ENCODE measurements at regions not wholly inside any gene's neighbourhood (a gene's known extent, or its start where the extent isn't known, plus 50 kb on each side); places are given as distances from the start of the nearest gene placed in this dataset.

DNA sequence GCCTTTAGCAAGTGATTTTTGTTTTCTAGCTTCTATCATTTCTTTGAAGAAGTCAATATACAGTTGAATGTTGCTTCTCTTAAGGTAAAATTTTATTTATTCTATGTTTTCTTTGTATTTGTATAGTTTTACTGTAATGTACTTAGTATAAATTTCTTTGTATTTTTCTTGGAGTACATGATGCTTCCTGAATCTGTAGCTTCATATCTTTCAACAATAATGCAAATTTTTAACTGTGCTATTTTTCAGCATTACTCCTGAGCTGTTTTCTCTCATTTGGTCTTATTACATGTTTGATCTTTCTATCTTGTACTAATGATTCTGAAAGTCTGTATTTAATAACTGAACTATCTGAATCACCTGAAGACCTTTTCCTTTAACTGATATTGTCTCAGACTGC lies 253.9 kb upstream of the NXPH2 start:
- Mint-ChIP-seq H3K4me3 (no peak overlapping the region), H3K9me3 (ENCODE audit: insufficient read depth) (no peaks in the 10 kb centered on the region), H3K27me3 (no peaks in the 10 kb centered on the region), H3K4me1 (no peaks in the 10 kb centered on the region), H3K27ac (no peak overlapping the region)
- no peak overlapping the region for H3K27ac ChIP-seq (ENCODE audit: low read length in 2 of 2)
- H3K36me3 ChIP-seq (replicated peaks in 1 of 2; ENCODE audit: control extremely low read depth in 1 of 2, control insufficient read depth in 1 of 2, extremely low read depth in 1 of 2, insufficient read depth in 2 of 2, low read length in 1 of 2) = no peaks in the 10 kb centered on the region
- no peaks in the 10 kb centered on the region for H3K4me1 ChIP-seq (ENCODE audit: control insufficient read depth in 2 of 2, insufficient read depth in 2 of 2, low read length in 2 of 2)
- H3K9me3 ChIP-seq (ENCODE audit: control extremely low read depth in 1 of 3, control insufficient read depth in 2 of 3, insufficient read depth in 1 of 3, low read length in 2 of 3) = peaks cover 0 to 8% (median 0%) of the 10 kb centered on the region in 3 donors
- TF ChIP-seq CTCF (IDR thresholded peaks at IDR 0.05) (no peak), EZH2 (IDR thresholded peaks at IDR 0.05; ENCODE audit: borderline replicate concordance, insufficient read depth, low read depth, low read length, poor library complexity, severe bottlenecking) (no peak)
- no peak for ATAC-seq (ENCODE audit: low read depth)
- H4K20me1 ChIP-seq (ENCODE audit: control insufficient read depth, insufficient read depth, low read length, poor library complexity, severe bottlenecking) = no peaks in the 10 kb centered on the region
- no peak overlapping the region for H3K9ac ChIP-seq (ENCODE audit: low read length)
- H2AFZ ChIP-seq (ENCODE audit: insufficient read depth, low read depth, low read length, poor library complexity, severe bottlenecking) = no peak overlapping the region
- no peak for DNase-seq
- intact Hi-C loops (cut with micrococcal nuclease) = no loop called here
- H3K27me3 ChIP-seq (replicated peaks in 1 of 4; ENCODE audit: control extremely low read depth in 1 of 4, control insufficient read depth in 3 of 4, insufficient read depth in 4 of 4, low read length in 3 of 4) = no peaks in the 10 kb centered on the region
- H3K4me2 ChIP-seq (replicated peaks; ENCODE audit: low read depth, low read length, poor library complexity, severe bottlenecking) = no peak overlapping the region
- no peak overlapping the region for H3K4me3 ChIP-seq (ENCODE audit: control extremely low read depth in 1 of 5, extremely low read depth in 1 of 5, insufficient read depth in 1 of 5, low read depth in 2 of 5, low read length in 4 of 5)
- ChIA-PET POLR2A (no interaction called here), CTCF (no interaction called here)
- H3K79me2 ChIP-seq (ENCODE audit: control insufficient read depth, insufficient read depth, low read length) = no peaks in the 10 kb centered on the region

- Mint-ChIP-seq H3K4me1 (no peaks in the 10 kb centered on the region), H3K9me3 (ENCODE audit: insufficient read depth) (no peaks in the 10 kb centered on the region), H3K27me3 (no peaks in the 10 kb centered on the region), H3K4me3 (no peak overlapping the region), H3K27ac (no peak overlapping the region)
- intact Hi-C loops (cut with micrococcal nuclease) = no loop called here
- Histone ChIP-seq H3K27ac (ENCODE audit: low read length in 2 of 2) (no peak overlapping the region), H3K4me2 (replicated peaks; ENCODE audit: low read depth, low read length, poor library complexity, severe bottlenecking) (no peak overlapping the region), H3K9me3 (ENCODE audit: control extremely low read depth in 1 of 3, control insufficient read depth in 2 of 3, insufficient read depth in 1 of 3, low read length in 2 of 3) (peaks cover 0 to 8% (median 0%) of the 10 kb centered on the region in 3 donors), H3K27me3 (replicated peaks in 1 of 4; ENCODE audit: control extremely low read depth in 1 of 4, control insufficient read depth in 3 of 4, insufficient read depth in 4 of 4, low read length in 3 of 4) (no peaks in the 10 kb centered on the region), H3K9ac (ENCODE audit: low read length) (no peak overlapping the region), H3K4me1 (ENCODE audit: control insufficient read depth in 2 of 2, insufficient read depth in 2 of 2, low read length in 2 of 2) (no peaks in the 10 kb centered on the region), H2AFZ (ENCODE audit: insufficient read depth, low read depth, low read length, poor library complexity, severe bottlenecking) (no peak overlapping the region), H3K36me3 (replicated peaks in 1 of 2; ENCODE audit: control extremely low read depth in 1 of 2, control insufficient read depth in 1 of 2, extremely low read depth in 1 of 2, insufficient read depth in 2 of 2, low read length in 1 of 2) (no peaks in the 10 kb centered on the region), H3K79me2 (ENCODE audit: control insufficient read depth, insufficient read depth, low read length) (no peaks in the 10 kb centered on the region), H3K4me3 (ENCODE audit: control extremely low read depth in 1 of 5, extremely low read depth in 1 of 5, insufficient read depth in 1 of 5, low read depth in 2 of 5, low read length in 4 of 5) (no peak overlapping the region), H4K20me1 (ENCODE audit: control insufficient read depth, insufficient read depth, low read length, poor library complexity, severe bottlenecking) (no peaks in the 10 kb centered on the region)
- POLR2A ChIA-PET = no interaction called here
- CTCF ChIA-PET = no interaction called here
- TF ChIP-seq EZH2 (IDR thresholded peaks at IDR 0.05; ENCODE audit: borderline replicate concordance, insufficient read depth, low read depth, low read length, poor library complexity, severe bottlenecking) = no peak
- TF ChIP-seq CTCF (IDR thresholded peaks at IDR 0.05) = no peak
- ATAC-seq (ENCODE audit: low read depth) (no peak), DNase-seq (no peak)
- no CpG with 5 or more reads among the region's 2 CpGs for WGBS (ENCODE audit: insufficient coverage)
Observed at GRCh38 chr2:139033300-139033699, 253.1 kb upstream of the NXPH2 start.

Data from B cell (primary cell).